ENCODE measurements at regions not wholly inside any gene's neighbourhood (a gene's known extent, or its start where the extent isn't known, plus 50 kb on each side); places are given as distances from the start of the nearest gene placed in this dataset.

- Histone ChIP-seq H3K27me3 (ENCODE audit: control insufficient read depth, insufficient read depth, low read length, poor library complexity, severe bottlenecking) (no peaks in the 10 kb centered on the region), H3K36me3 (ENCODE audit: control insufficient read depth, insufficient read depth, low read length) (no peaks in the 10 kb centered on the region), H3K4me1 (ENCODE audit: control insufficient read depth, insufficient read depth, low read length) (no peaks in the 10 kb centered on the region), H3K9me3 (ENCODE audit: control insufficient read depth, low read length) (no peaks in the 10 kb centered on the region), H3K27ac (ENCODE audit: insufficient read depth, low read depth, low read length, poor library complexity, severe bottlenecking) (no peak overlapping the region), H3K4me3 (ENCODE audit: insufficient read depth, low read depth, low read length) (no peak overlapping the region)
- WGBS, 2 experiments, result 79 to 80% methylated on average over 6 of the region's 6 CpGs
These were observed 292.9 kb upstream of the NPVF start for GRCh38 chr7:25521236-25521635.

GRCh38 chr7:25522727-25523126, 294.4 kb upstream of the NPVF start:
- H3K36me3 ChIP-seq (ENCODE audit: control insufficient read depth, insufficient read depth, low read length), result no peaks in the 10 kb centered on the region
- no peak overlapping the region for H3K4me3 ChIP-seq (ENCODE audit: insufficient read depth, low read depth, low read length)
- H3K27ac ChIP-seq (ENCODE audit: insufficient read depth, low read depth, low read length, poor library complexity, severe bottlenecking), result no peak overlapping the region
- H3K4me1 ChIP-seq (ENCODE audit: control insufficient read depth, insufficient read depth, low read length), result no peaks in the 10 kb centered on the region
- no peaks in the 10 kb centered on the region for H3K9me3 ChIP-seq (ENCODE audit: control insufficient read depth, low read length)
- H3K27me3 ChIP-seq (ENCODE audit: control insufficient read depth, insufficient read depth, low read length, poor library complexity, severe bottlenecking), result no peaks in the 10 kb centered on the region

GRCh38 chr7:25527665-25528170, 299.4 kb upstream of the NPVF start:
- no peaks in the 10 kb centered on the region for H3K4me1 ChIP-seq (ENCODE audit: control insufficient read depth, insufficient read depth, low read length)
- no peaks in the 10 kb centered on the region for H3K27me3 ChIP-seq (ENCODE audit: control insufficient read depth, insufficient read depth, low read length, poor library complexity, severe bottlenecking)
- WGBS, 2 experiments, result 95 to 96% methylated on average over 6 to 7 of the region's 7 CpGs
- no peaks in the 10 kb centered on the region for H3K36me3 ChIP-seq (ENCODE audit: control insufficient read depth, insufficient read depth, low read length)
- H3K9me3 ChIP-seq (ENCODE audit: control insufficient read depth, low read length), result no peaks in the 10 kb centered on the region
- no peak overlapping the region for H3K4me3 ChIP-seq (ENCODE audit: insufficient read depth, low read depth, low read length)
- no peak overlapping the region for H3K27ac ChIP-seq (ENCODE audit: insufficient read depth, low read depth, low read length, poor library complexity, severe bottlenecking)

GRCh38 chr7:25529320-25529719, 301.0 kb upstream of the NPVF start:
- no peaks in the 10 kb centered on the region for H3K36me3 ChIP-seq (ENCODE audit: control insufficient read depth, insufficient read depth, low read length)
- WGBS, 2 experiments, result 92 to 94% methylated on average over 15 of the region's 15 CpGs
- H3K27me3 ChIP-seq (ENCODE audit: control insufficient read depth, insufficient read depth, low read length, poor library complexity, severe bottlenecking), result no peaks in the 10 kb centered on the region
- no peaks in the 10 kb centered on the region for H3K9me3 ChIP-seq (ENCODE audit: control insufficient read depth, low read length)
- H3K4me1 ChIP-seq (ENCODE audit: control insufficient read depth, insufficient read depth, low read length), result no peaks in the 10 kb centered on the region
- no peak overlapping the region for H3K27ac ChIP-seq (ENCODE audit: insufficient read depth, low read depth, low read length, poor library complexity, severe bottlenecking)
- H3K4me3 ChIP-seq (ENCODE audit: insufficient read depth, low read depth, low read length), result no peak overlapping the region

- H3K9me3 ChIP-seq (ENCODE audit: control insufficient read depth, low read length), result no peaks in the 10 kb centered on the region
- no peak overlapping the region for H3K27ac ChIP-seq (ENCODE audit: insufficient read depth, low read depth, low read length, poor library complexity, severe bottlenecking)
- no peaks in the 10 kb centered on the region for H3K27me3 ChIP-seq (ENCODE audit: control insufficient read depth, insufficient read depth, low read length, poor library complexity, severe bottlenecking)
- H3K4me3 ChIP-seq (ENCODE audit: insufficient read depth, low read depth, low read length), result no peak overlapping the region
- H3K36me3 ChIP-seq (ENCODE audit: control insufficient read depth, insufficient read depth, low read length), result no peaks in the 10 kb centered on the region
- H3K4me1 ChIP-seq (ENCODE audit: control insufficient read depth, insufficient read depth, low read length), result no peaks in the 10 kb centered on the region
- WGBS, 2 experiments, result 95 to 100% methylated on average over 4 of the region's 4 CpGs
These were observed 308.6 kb upstream of the NPVF start for GRCh38 chr7:25536851-25537250.

- Histone ChIP-seq H3K4me3 (ENCODE audit: insufficient read depth, low read depth, low read length) (no peak overlapping the region), H3K36me3 (ENCODE audit: control insufficient read depth, insufficient read depth, low read length) (no peaks in the 10 kb centered on the region), H3K9me3 (ENCODE audit: control insufficient read depth, low read length) (no peaks in the 10 kb centered on the region), H3K4me1 (ENCODE audit: control insufficient read depth, insufficient read depth, low read length) (no peaks in the 10 kb centered on the region), H3K27me3 (ENCODE audit: control insufficient read depth, insufficient read depth, low read length, poor library complexity, severe bottlenecking) (no peaks in the 10 kb centered on the region), H3K27ac (ENCODE audit: insufficient read depth, low read depth, low read length, poor library complexity, severe bottlenecking) (no peak overlapping the region)
- 89 to 94% methylated on average over 3 of the region's 3 CpGs for WGBS, 2 experiments
These were observed 309.5 kb upstream of the NPVF start for GRCh38 chr7:25537662-25538375.

- Histone ChIP-seq H3K36me3 (ENCODE audit: control insufficient read depth, insufficient read depth, low read length) (no peaks in the 10 kb centered on the region), H3K4me1 (ENCODE audit: control insufficient read depth, insufficient read depth, low read length) (no peaks in the 10 kb centered on the region), H3K4me3 (ENCODE audit: insufficient read depth, low read depth, low read length) (no peak overlapping the region), H3K27me3 (ENCODE audit: control insufficient read depth, insufficient read depth, low read length, poor library complexity, severe bottlenecking) (no peaks in the 10 kb centered on the region), H3K27ac (ENCODE audit: insufficient read depth, low read depth, low read length, poor library complexity, severe bottlenecking) (no peak overlapping the region), H3K9me3 (ENCODE audit: control insufficient read depth, low read length) (no peaks in the 10 kb centered on the region)
- 93 to 96% methylated on average over 6 of the region's 6 CpGs for WGBS, 2 experiments
These were observed 313.0 kb upstream of the NPVF start for GRCh38 chr7:25541094-25541821.

GRCh38 chr7:25541877-25542276, 313.6 kb upstream of the NPVF start:
- 87 to 94% methylated on average over 3 of the region's 3 CpGs for WGBS, 2 experiments
- H3K9me3 ChIP-seq (ENCODE audit: control insufficient read depth, low read length), result no peaks in the 10 kb centered on the region
- no peaks in the 10 kb centered on the region for H3K4me1 ChIP-seq (ENCODE audit: control insufficient read depth, insufficient read depth, low read length)
- H3K36me3 ChIP-seq (ENCODE audit: control insufficient read depth, insufficient read depth, low read length), result no peaks in the 10 kb centered on the region
- no peaks in the 10 kb centered on the region for H3K27me3 ChIP-seq (ENCODE audit: control insufficient read depth, insufficient read depth, low read length, poor library complexity, severe bottlenecking)
- no peak overlapping the region for H3K4me3 ChIP-seq (ENCODE audit: insufficient read depth, low read depth, low read length)
- no peak overlapping the region for H3K27ac ChIP-seq (ENCODE audit: insufficient read depth, low read depth, low read length, poor library complexity, severe bottlenecking)

GRCh38 chr7:25543210-25543609, 314.9 kb upstream of the NPVF start:
- no peak overlapping the region for H3K4me3 ChIP-seq (ENCODE audit: insufficient read depth, low read depth, low read length)
- WGBS, 2 experiments, result 89 to 91% methylated on average over 7 of the region's 7 CpGs

GRCh38 chr7:25543798-25544197, 315.5 kb upstream of the NPVF start:
- no peak overlapping the region for H3K27ac ChIP-seq (ENCODE audit: insufficient read depth, low read depth, low read length, poor library complexity, severe bottlenecking)
- no peaks in the 10 kb centered on the region for H3K36me3 ChIP-seq (ENCODE audit: control insufficient read depth, insufficient read depth, low read length)
- no peaks in the 10 kb centered on the region for H3K4me1 ChIP-seq (ENCODE audit: control insufficient read depth, insufficient read depth, low read length)
- H3K4me3 ChIP-seq (ENCODE audit: insufficient read depth, low read depth, low read length), result no peak overlapping the region
- H3K27me3 ChIP-seq (ENCODE audit: control insufficient read depth, insufficient read depth, low read length, poor library complexity, severe bottlenecking), result no peaks in the 10 kb centered on the region
- H3K9me3 ChIP-seq (ENCODE audit: control insufficient read depth, low read length), result no peaks in the 10 kb centered on the region
- 95 to 100% methylated on average over 2 of the region's 2 CpGs for WGBS, 2 experiments

More at GRCh38 chr7:25543210-25543609, 314.9 kb upstream of the NPVF start:
- Histone ChIP-seq H3K36me3 (ENCODE audit: control insufficient read depth, insufficient read depth, low read length) (no peaks in the 10 kb centered on the region), H3K27me3 (ENCODE audit: control insufficient read depth, insufficient read depth, low read length, poor library complexity, severe bottlenecking) (no peaks in the 10 kb centered on the region), H3K4me1 (ENCODE audit: control insufficient read depth, insufficient read depth, low read length) (no peaks in the 10 kb centered on the region), H3K27ac (ENCODE audit: insufficient read depth, low read depth, low read length, poor library complexity, severe bottlenecking) (no peak overlapping the region), H3K9me3 (ENCODE audit: control insufficient read depth, low read length) (no peaks in the 10 kb centered on the region)
